ENCODE measurements at regions not wholly inside any gene's neighbourhood (a gene's known extent, or its start where the extent isn't known, plus 50 kb on each side); places are given as distances from the start of the nearest gene placed in this dataset.

- no peak overlapping the region for H3K27ac ChIP-seq (ENCODE audit: low read length)
- no peaks in the 10 kb centered on the region for H3K36me3 ChIP-seq (replicated peaks; ENCODE audit: low read depth, low read length)
- H3K4me2 ChIP-seq (ENCODE audit: low read length), result no peak overlapping the region
- H4K20me1 ChIP-seq (ENCODE audit: insufficient read depth, low read length), result no peaks in the 10 kb centered on the region
- H3K4me1 ChIP-seq (ENCODE audit: low read length), result no peaks in the 10 kb centered on the region
- H3K4me3 ChIP-seq (ENCODE audit: low read length), result no peak overlapping the region
- H2AFZ ChIP-seq (ENCODE audit: low read depth, low read length), result no peak overlapping the region
- no peaks in the 10 kb centered on the region for H3K27me3 ChIP-seq (ENCODE audit: low read depth, low read length)
- no peak overlapping the region for H3K9ac ChIP-seq (ENCODE audit: low read length)
- TF ChIP-seq EZH2phosphoT487 (IDR thresholded peaks at IDR 0.05; ENCODE audit: low read depth), result no peak
- TF ChIP-seq, protein P1, sequence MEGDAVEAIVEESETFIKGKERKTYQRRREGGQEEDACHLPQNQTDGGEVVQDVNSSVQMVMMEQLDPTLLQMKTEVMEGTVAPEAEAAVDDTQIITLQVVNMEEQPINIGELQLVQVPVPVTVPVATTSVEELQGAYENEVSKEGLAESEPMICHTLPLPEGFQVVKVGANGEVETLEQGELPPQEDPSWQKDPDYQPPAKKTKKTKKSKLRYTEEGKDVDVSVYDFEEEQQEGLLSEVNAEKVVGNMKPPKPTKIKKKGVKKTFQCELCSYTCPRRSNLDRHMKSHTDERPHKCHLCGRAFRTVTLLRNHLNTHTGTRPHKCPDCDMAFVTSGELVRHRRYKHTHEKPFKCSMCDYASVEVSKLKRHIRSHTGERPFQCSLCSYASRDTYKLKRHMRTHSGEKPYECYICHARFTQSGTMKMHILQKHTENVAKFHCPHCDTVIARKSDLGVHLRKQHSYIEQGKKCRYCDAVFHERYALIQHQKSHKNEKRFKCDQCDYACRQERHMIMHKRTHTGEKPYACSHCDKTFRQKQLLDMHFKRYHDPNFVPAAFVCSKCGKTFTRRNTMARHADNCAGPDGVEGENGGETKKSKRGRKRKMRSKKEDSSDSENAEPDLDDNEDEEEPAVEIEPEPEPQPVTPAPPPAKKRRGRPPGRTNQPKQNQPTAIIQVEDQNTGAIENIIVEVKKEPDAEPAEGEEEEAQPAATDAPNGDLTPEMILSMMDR (IDR thresholded peaks at IDR 0.05; ENCODE audit: low read depth, low read length), result no peak
- H3K9me3 ChIP-seq (ENCODE audit: insufficient read depth, low read length), result no peaks in the 10 kb centered on the region
- H3K79me2 ChIP-seq (ENCODE audit: low read length), result no peaks in the 10 kb centered on the region
Observed at GRCh38 chr13:87944038-87944437, 272.9 kb downstream of the SLITRK5 start.

DNA sequence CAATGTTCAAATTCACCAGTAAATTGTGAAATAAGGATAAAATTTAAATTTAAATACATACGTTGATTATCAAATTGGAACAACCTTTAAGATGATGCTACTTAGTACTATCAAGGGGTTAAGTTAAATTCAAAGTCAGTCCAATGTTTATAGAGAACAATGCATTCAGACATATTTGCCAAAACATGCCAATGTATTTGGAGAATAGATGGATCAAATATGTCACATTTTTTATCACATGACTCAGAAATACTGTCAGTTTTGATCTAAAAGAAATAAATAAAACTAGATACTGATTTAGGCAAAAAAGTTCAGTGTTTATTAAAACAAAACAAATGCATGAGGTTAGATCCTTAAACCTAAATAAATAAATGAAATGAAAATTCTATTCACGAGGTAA is 281.2 kb downstream of the SLITRK5 start:
- H3K27ac ChIP-seq (ENCODE audit: low read length), result no peak overlapping the region
- H3K27me3 ChIP-seq (ENCODE audit: low read depth, low read length), result no peaks in the 10 kb centered on the region
- no peaks in the 10 kb centered on the region for H3K9me3 ChIP-seq (ENCODE audit: insufficient read depth, low read length)
- no peaks in the 10 kb centered on the region for H4K20me1 ChIP-seq (ENCODE audit: insufficient read depth, low read length)
- TF ChIP-seq EZH2phosphoT487 (IDR thresholded peaks at IDR 0.05; ENCODE audit: low read depth), result no peak
- TF ChIP-seq, protein P1 (IDR thresholded peaks at IDR 0.05; ENCODE audit: low read depth, low read length), result no peak
- H3K36me3 ChIP-seq (replicated peaks; ENCODE audit: low read depth, low read length), result no peaks in the 10 kb centered on the region
- H3K79me2 ChIP-seq (ENCODE audit: low read length), result no peaks in the 10 kb centered on the region
- no peak overlapping the region for H3K4me2 ChIP-seq (ENCODE audit: low read length)
- H2AFZ ChIP-seq (ENCODE audit: low read depth, low read length), result no peak overlapping the region
- H3K4me1 ChIP-seq (ENCODE audit: low read length), result no peaks in the 10 kb centered on the region
- H3K4me3 ChIP-seq (ENCODE audit: low read length), result no peak overlapping the region
- H3K9ac ChIP-seq (ENCODE audit: low read length), result no peak overlapping the region

- Histone ChIP-seq H3K9ac (ENCODE audit: low read length) (no peak overlapping the region), H4K20me1 (ENCODE audit: insufficient read depth, low read length) (no peaks in the 10 kb centered on the region), H3K4me3 (ENCODE audit: low read length) (no peak overlapping the region), H3K36me3 (replicated peaks; ENCODE audit: low read depth, low read length) (no peaks in the 10 kb centered on the region), H3K79me2 (ENCODE audit: low read length) (no peaks in the 10 kb centered on the region), H3K27me3 (ENCODE audit: low read depth, low read length) (no peaks in the 10 kb centered on the region), H3K4me2 (ENCODE audit: low read length) (no peak overlapping the region), H3K9me3 (ENCODE audit: insufficient read depth, low read length) (no peaks in the 10 kb centered on the region), H3K4me1 (ENCODE audit: low read length) (no peaks in the 10 kb centered on the region), H3K27ac (ENCODE audit: low read length) (no peak overlapping the region), H2AFZ (ENCODE audit: low read depth, low read length) (no peak overlapping the region)
- TF ChIP-seq EZH2phosphoT487 (IDR thresholded peaks at IDR 0.05; ENCODE audit: low read depth), result no peak
- TF ChIP-seq, protein P1 (IDR thresholded peaks at IDR 0.05; ENCODE audit: low read depth, low read length), result no peak
Observed at GRCh38 chr13:87953381-87953780, 282.2 kb downstream of the SLITRK5 start.

GRCh38 chr13:87954091-87954490 is 282.9 kb downstream of the SLITRK5 start:
- Histone ChIP-seq H3K27ac (ENCODE audit: low read length) (no peak overlapping the region), H4K20me1 (ENCODE audit: insufficient read depth, low read length) (no peaks in the 10 kb centered on the region), H3K27me3 (ENCODE audit: low read depth, low read length) (no peaks in the 10 kb centered on the region), H3K36me3 (replicated peaks; ENCODE audit: low read depth, low read length) (no peaks in the 10 kb centered on the region), H3K4me2 (ENCODE audit: low read length) (no peak overlapping the region), H3K4me3 (ENCODE audit: low read length) (no peak overlapping the region), H3K9me3 (ENCODE audit: insufficient read depth, low read length) (no peaks in the 10 kb centered on the region), H2AFZ (ENCODE audit: low read depth, low read length) (0 out of 2 replicates have a peak overlapping the region, but pooled peaks have one; percentile 24), H3K79me2 (ENCODE audit: low read length) (no peaks in the 10 kb centered on the region), H3K4me1 (ENCODE audit: low read length) (no peaks in the 10 kb centered on the region), H3K9ac (ENCODE audit: low read length) (no peak overlapping the region)
- TF ChIP-seq, protein P1 (IDR thresholded peaks at IDR 0.05; ENCODE audit: low read depth, low read length), result no peak
- no peak for TF ChIP-seq EZH2phosphoT487 (IDR thresholded peaks at IDR 0.05; ENCODE audit: low read depth)

Data from OCI-LY3 (cell line).